DOHH2 (cell line): ENCODE measurements at regions not wholly inside any gene's neighbourhood (a gene's known extent, or its start where the extent isn't known, plus 50 kb on each side); places are given as distances from the start of the nearest gene placed in this dataset.

ENCODE experiments used
- H3F3A ChIP-seq: fragments of 200-600 bp; sonication (generic), shearing (Covaris generic); 2 replicates; pipeline ENCODE4 v1.6.0; 2016; ENCODE audit warnings: antibody characterized with exemption, mild to moderate bottlenecking; ENCODE audit not compliant: control insufficient read depth, insufficient read depth
- H3K27ac ChIP-seq: fragments of 200-600 bp; sonication (generic); 2 replicates; pipeline ENCODE4 v1.5.1; 2014; ENCODE audit warnings: low read depth, mild to moderate bottlenecking, low read length, moderate library complexity
- H3K27me3 ChIP-seq: fragments of 200-600 bp; sonication (generic); 2 replicates; pipeline ENCODE4 v1.6.1; 2014; ENCODE audit warnings: mild to moderate bottlenecking, low read length, mixed read lengths; ENCODE audit not compliant: control insufficient read depth
- H3K36me3 ChIP-seq: fragments of 200-600 bp; sonication (generic); 2 replicates; pipeline ENCODE4 v1.6.1; 2014; ENCODE audit warnings: mild to moderate bottlenecking, low read length, moderate library complexity, mixed read lengths; ENCODE audit not compliant: control insufficient read depth
- H3K4me1 ChIP-seq: fragments of 200-600 bp; sonication (generic); 2 replicates; pipeline ENCODE4 v1.6.1; 2014; ENCODE audit warnings: mild to moderate bottlenecking, low read length, mixed read lengths; ENCODE audit not compliant: control insufficient read depth
- H3K4me2 ChIP-seq: fragments of 200-600 bp; sonication (generic); 2 replicates; pipeline ENCODE4 v1.6.0; 2014; ENCODE audit warnings: mild to moderate bottlenecking, low read length, moderate library complexity
- H3K4me3 ChIP-seq: fragments of 200-600 bp; sonication (generic); 2 replicates; pipeline ENCODE4 v1.5.1; 2014; ENCODE audit warnings: mild to moderate bottlenecking, low read length, mixed read lengths
- H3K79me2 ChIP-seq: fragments of 200-600 bp; sonication (generic); 2 replicates; pipeline ENCODE4 v1.6.1; 2014; ENCODE audit warnings: mild to moderate bottlenecking, low read length, mixed read lengths; ENCODE audit not compliant: control insufficient read depth
- H3K9me2 ChIP-seq: fragments of 200-600 bp; sonication (generic); replicated peaks from 2 replicates; pipeline ENCODE4 v1.6.1; 2014; ENCODE audit warnings: mild to moderate bottlenecking, low read length, mixed read lengths; ENCODE audit not compliant: control insufficient read depth
- H3K9me3 ChIP-seq: fragments of 200-600 bp; sonication (generic); 2 replicates; pipeline ENCODE4 v1.6.1; 2014; ENCODE audit warnings: antibody characterized with exemption, low read length, mixed read lengths; ENCODE audit not compliant: control insufficient read depth, insufficient read depth
- H4K20me1 ChIP-seq: fragments of 200-600 bp; sonication (generic); 2 replicates; pipeline ENCODE4 v1.6.0; 2014; ENCODE audit warnings: low read depth, mild to moderate bottlenecking, antibody characterized with exemption, low read length, moderate library complexity; ENCODE audit not compliant: control insufficient read depth, insufficient read depth
- CTCF ChIP-seq: fragments of 200-600 bp; sonication (generic); IDR thresholded peaks from one replicate; pipeline ENCODE4 v1.5.1; 2014; ENCODE audit warnings: antibody characterized with exemption, mild to moderate bottlenecking, low read depth, low read length; ENCODE audit not compliant: poor library complexity, severe bottlenecking
- EZH2phosphoT487 ChIP-seq: fragments of 200-600 bp; sonication (generic); IDR thresholded peaks from 2 replicates; pipeline ENCODE4 v1.6.1; 2017; ENCODE audit warnings: borderline replicate concordance, mild to moderate bottlenecking, antibody characterized with exemption, low read length, moderate library complexity, mixed read lengths

- Histone ChIP-seq H4K20me1 (no peaks in the 10 kb centered on the region), H3K4me3 (no peak overlapping the region), H3K27ac (no peak overlapping the region), H3K27me3 (no peaks in the 10 kb centered on the region), H3K4me2 (no peak overlapping the region), H3K36me3 (no peaks in the 10 kb centered on the region), H3F3A (no peaks in the 10 kb centered on the region), H3K9me3 (no peaks in the 10 kb centered on the region), H3K9me2 (no peaks in the 10 kb centered on the region), H3K4me1 (no peaks in the 10 kb centered on the region), H3K79me2 (no peaks in the 10 kb centered on the region)
- no peak for TF ChIP-seq CTCF
- TF ChIP-seq EZH2phosphoT487, result no peak
Observed at GRCh38 chr1:81126989-81127581, 673.6 kb upstream of the ADGRL2 start.

GRCh38 chr1:81125672-81126071 is 675.1 kb upstream of the ADGRL2 start:
- TF ChIP-seq EZH2phosphoT487 (no peak), CTCF (no peak)
- Histone ChIP-seq H3K9me3 (no peaks in the 10 kb centered on the region), H3K9me2 (no peaks in the 10 kb centered on the region), H3K4me3 (no peak overlapping the region), H3K27ac (no peak overlapping the region), H3K4me1 (no peaks in the 10 kb centered on the region), H3K79me2 (no peaks in the 10 kb centered on the region), H3F3A (no peaks in the 10 kb centered on the region), H3K27me3 (no peaks in the 10 kb centered on the region), H4K20me1 (no peaks in the 10 kb centered on the region), H3K4me2 (no peak overlapping the region), H3K36me3 (no peaks in the 10 kb centered on the region)

GRCh38 chr1:81121306-81121705 is 679.4 kb upstream of the ADGRL2 start:
- no peaks in the 10 kb centered on the region for H3F3A ChIP-seq
- H3K79me2 ChIP-seq, result no peaks in the 10 kb centered on the region
- no peaks in the 10 kb centered on the region for H3K9me3 ChIP-seq
- H3K4me1 ChIP-seq, result no peaks in the 10 kb centered on the region
- no peaks in the 10 kb centered on the region for H4K20me1 ChIP-seq
- H3K27ac ChIP-seq, result no peak overlapping the region
- no peak overlapping the region for H3K4me2 ChIP-seq
- no peak overlapping the region for H3K4me3 ChIP-seq
- no peaks in the 10 kb centered on the region for H3K36me3 ChIP-seq
- TF ChIP-seq EZH2phosphoT487, result no peak
- TF ChIP-seq CTCF, result no peak
- no peaks in the 10 kb centered on the region for H3K27me3 ChIP-seq
- no peaks in the 10 kb centered on the region for H3K9me2 ChIP-seq

GRCh38 chr1:81119319-81119718 is 681.4 kb upstream of the ADGRL2 start:
- Histone ChIP-seq H3K4me1 (no peaks in the 10 kb centered on the region), H3K27ac (no peak overlapping the region), H3K27me3 (no peaks in the 10 kb centered on the region), H3K4me3 (no peak overlapping the region), H3K4me2 (no peak overlapping the region), H3K9me3 (no peaks in the 10 kb centered on the region), H3K9me2 (no peaks in the 10 kb centered on the region), H3K79me2 (no peaks in the 10 kb centered on the region), H4K20me1 (no peaks in the 10 kb centered on the region), H3F3A (no peaks in the 10 kb centered on the region), H3K36me3 (no peaks in the 10 kb centered on the region)
- TF ChIP-seq EZH2phosphoT487 (no peak), CTCF (no peak)
